Inferior parietal cortex (tissue), 1 donor: ENCODE measurements at regions not wholly inside any gene's neighbourhood (a gene's known extent, or its start where the extent isn't known, plus 50 kb on each side); places are given as distances from the start of the nearest gene placed in this dataset.
"Not testable (repeated sequence)": the region's sequence is repeated elsewhere in the genome, so short reads cannot be mapped to it uniquely, and the experiment has no call there.

Source experiments
- DNase-seq: peaks from one replicate; pipeline ENCODE4 v3.0.0-alpha.2; 2016; ENCODE audit errors: extremely low spot score

DNA sequence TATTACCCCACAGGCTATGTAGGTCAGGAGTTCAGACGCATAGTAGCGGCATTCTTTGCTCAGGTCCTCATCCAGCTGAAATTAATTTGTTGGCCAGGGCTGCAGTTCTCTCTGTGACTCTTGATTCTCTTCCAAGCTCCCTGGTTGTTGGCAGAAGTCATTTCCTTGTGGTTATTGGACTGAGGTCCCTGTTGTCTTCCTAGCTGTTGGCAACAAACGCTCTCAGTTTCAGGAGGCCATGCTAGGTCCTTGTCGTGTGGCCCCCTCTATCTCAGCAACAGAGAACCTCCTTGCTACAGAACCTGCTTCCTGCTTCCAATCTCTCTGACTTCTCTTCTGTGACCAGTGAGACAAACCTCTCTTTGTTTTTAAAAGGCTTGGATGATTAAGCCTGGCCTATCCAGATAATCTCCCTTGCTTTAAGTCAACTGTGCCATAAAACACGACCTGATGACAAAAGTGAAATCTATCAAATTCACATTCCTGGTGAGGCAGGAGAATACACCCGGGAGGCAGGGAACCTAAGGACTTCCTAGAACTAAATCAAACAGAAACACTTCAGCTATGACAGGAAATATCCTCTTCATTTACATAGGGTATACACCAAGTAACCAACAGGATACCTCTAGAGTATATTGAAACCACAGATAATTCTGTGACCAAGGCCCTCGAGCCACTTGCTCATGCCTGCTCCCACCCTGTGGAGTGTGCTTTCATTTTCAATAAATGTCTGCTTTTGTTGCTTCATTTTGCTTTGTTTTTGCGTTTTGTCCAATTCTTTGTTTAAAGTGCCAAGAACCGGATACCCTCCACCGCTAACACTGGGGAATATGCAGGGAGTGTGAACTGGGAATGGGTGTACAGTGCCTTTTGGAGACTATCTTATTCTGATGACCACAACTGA lies 196.0 kb downstream of the BTBD3 start:
- peak; percentile 24 for DNase-seq

DNA sequence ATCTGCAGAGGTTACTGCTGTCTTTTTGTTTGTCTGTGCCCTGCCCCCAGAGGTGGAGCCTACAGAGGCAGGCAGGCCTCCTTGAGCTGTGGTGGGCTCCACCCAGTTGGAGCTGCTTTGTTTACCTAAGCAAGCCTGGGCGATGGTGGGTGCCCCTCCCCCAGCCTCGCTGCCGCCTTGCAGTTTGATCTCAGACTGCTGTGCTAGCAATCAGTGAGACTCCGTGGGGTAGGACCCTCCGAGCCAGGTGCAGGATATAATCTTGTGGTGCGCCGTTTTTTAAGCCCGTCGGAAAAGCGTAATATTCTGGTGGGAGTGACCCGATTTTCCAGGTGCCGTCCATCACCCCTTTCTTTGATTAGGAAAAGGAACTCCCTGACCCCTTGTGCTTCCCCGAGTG lies 211.4 kb downstream of the BTBD3 start:
- not testable (repeated sequence) for DNase-seq

DNA sequence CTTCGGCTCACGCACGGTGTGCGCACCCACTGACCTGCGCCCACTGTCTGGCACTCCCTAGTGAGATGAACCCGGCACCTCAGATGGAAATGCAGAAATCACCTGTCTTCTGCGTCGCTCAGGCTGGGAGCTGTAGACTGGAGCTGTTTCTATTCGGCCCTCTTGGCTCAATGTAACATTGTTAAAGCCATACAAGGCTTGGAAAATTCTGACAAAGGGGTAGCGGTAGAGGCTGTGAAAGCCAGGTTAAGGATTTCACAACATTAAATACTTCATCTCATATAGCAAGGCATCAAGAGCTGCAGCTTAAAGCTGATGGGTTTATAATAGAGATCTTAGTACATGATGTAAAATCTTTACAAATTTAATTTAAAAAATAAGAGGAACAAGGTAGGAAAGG lies 211.8 kb downstream of the BTBD3 start:
- DNase-seq: not testable (repeated sequence)

DNA sequence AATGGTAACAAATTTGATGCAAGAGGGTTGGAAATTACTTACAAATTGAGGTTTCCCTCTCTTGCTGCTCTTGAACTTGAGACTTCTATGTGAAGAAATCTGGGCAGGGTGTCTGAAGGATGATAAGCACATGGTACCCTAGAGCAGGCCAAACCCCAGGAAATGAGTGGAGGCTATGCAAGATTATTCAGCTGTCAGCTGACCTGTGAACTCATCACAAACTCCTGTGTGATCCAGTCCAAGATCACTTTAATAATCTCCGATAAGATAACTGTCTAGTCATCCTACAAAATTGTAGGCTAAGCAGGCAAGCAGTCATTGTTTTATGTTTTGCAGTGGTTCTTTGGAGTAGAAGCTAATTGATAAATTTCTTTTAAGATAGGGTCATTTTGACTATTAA lies 213.1 kb downstream of the BTBD3 start:
- no peak for DNase-seq

DNA sequence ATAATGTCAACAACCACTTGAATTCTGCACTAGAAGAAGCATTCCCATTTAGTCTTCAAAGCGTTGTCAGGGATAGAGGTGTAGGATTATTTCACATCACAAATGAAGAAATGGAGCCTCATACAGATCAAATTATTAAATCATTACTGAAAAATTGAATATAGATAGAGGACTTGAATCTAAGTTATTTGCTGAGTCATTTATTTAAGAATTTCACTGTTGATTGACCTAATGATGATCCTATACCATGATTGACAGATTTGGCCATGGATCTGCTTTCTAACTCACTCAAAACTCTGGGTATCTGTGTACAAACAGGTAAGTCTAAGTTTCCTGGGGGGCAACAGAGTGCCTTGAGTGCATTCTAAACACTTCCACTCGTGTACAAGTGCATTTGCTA lies 215.9 kb downstream of the BTBD3 start:
- no peak for DNase-seq

DNA sequence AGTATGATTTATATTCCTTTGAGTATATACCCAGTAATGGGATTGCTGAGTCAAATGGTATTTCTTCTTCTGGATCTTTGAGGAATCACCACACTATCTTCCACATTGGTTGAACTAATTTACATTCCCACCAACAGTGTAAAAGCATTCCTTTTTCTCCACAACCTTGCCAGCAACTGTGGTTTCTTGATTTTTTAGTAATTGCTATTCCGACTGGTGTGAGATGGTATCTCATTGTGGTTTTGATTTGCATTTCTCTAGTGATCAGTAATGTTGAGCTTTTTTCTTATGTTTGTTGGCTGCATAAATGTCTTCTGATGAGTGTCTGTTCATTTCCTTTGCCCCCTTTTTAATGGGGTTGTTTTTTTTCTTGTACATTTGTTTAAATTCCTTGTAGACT lies 228.3 kb downstream of the BTBD3 start:
- DNase-seq: not testable (repeated sequence)

DNA sequence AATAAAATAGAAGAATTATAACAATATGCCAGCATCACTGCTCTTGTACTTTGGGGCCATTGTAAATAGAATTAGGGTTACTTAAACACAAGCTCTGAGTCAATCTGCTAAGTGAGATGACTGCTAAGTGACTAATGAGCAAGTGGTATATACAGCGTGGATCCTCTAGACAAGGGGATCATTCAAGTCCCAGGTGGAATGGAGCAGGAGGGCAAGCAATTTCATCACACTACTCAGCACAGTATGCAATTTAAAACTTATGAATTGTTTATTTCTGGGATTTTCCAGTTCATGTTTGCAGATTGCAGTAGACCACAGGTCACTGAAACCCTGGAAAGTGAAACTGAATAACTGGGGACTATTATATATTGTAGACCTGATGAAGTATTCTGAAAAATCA lies 235.3 kb downstream of the BTBD3 start:
- DNase-seq: no peak

DNA sequence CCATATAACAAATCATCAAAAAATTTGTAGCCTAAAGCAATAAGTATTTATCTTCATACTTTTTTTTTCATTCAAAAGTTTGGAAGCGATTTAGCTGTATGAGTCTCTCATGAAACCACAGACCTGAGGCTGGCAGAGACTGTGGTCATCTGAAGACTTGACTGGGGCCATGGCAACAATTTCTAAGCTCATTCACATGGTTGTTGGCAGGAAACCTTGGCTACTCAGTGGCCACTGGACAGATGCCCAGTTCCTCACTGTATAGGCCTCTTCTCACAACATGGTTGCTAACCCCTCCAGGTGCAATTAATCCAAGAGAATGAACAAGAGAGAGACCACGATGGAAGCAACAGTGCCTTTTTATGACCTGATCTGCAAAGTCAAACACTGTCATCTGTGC lies 235.9 kb downstream of the BTBD3 start:
- no peak for DNase-seq

DNA sequence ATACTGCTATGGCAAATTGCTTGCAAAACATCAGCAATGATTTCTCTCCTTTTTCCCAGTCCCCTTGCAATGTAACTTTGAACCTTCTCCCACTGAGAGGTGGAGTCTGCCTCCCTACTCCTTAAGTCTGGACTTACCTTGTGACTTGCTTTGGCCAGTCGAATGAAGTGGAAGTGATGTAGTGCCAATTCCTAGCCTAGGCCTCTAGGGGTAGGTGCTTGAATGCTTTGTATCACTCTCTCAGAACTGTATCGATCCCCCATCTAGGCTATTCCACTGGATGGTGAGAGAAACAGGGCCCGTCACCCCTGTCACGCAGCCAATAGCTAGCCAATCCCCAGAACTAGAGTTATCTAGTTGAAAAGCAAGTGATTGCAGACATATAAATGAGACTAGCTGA lies 238.6 kb downstream of the BTBD3 start:
- no peak for DNase-seq

DNA sequence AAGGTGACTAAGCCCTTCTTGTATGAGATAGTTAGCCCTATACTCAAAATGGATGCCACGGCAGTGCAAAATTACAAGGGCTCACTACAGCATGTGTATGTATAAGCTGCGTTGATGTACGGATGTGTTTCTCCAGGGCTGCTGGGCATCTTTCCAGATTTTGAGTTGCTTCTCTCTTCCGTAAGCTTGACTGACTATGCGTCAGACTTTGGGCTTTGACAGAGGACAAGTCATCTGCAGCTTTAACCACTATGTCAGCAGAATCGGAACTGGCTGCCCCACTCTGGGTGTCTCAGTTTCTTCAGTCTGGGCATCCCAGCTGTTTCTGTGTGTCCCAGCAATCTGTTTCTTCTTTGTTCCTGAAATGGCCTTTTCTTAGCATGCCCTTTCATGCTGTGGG lies 241.6 kb downstream of the BTBD3 start:
- no peak for DNase-seq

DNA sequence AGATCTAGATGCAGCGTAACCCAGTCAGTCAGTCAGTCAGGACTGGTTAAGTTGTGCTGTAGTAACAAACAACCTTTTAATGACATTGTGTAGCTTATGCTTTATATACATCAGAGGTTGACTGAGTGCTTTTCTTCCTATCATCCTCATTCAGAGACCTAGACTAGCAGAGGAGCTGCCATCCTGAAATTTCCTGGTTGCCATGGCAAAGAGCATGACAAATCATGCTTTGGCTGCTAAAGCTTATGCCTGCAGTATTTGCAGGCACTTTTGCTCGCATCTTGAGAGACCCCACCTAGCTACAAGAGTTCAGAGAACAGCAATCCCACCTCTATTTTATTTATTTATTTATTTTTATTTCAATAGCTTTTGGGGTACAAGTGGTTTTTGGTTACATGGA lies 244.0 kb downstream of the BTBD3 start:
- DNase-seq: no peak

DNA sequence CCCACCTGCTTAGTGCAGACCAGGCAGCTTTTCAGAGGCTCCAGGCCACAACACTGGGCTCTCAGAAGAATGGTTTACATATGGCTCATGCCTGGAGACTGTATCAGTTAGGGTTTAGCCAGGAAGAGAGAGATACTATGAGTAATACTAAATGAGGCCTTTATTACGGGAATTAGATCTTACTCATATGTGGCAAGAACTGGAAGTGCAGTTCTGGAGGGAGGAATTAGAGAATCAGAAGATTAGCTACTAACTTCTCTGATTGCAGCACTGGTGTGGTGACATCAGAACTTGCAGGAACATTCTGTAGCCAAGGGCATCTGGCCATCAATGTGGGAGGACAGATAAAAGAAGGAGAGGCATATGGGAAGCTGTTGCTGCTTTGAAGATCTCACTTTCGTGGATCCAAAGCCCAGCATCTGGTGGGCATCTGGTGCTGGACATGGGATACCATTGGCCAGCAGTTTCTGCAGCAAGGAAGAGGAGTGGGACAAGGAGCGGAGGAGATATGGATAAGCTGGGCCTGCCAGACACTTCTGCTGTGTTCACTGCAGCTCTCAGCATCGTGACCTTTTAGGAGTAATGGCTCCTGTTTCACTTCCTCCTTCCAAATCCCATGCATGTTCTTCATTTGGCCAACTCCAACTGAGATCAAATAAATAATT lies 248.5 kb downstream of the BTBD3 start:
- DNase-seq: no peak

DNA sequence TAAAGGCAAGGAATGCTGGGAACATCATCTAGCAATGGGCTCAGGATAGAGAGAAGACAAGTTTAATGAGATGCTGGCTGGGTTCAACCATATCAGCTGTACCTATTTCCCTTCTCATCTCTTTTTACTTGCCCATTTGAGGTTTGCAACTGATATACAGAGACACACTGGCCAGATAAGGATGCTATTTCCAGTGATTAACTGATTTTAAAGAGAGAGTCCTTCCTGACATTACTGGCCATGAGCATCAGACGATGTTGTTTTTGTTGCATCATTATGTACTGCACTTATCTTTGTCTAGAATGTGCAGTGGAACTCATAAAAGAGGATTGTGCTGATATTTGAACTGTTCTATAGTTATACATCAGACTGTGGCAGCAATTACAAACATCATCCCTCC lies 252.7 kb downstream of the BTBD3 start:
- DNase-seq: no peak

DNA sequence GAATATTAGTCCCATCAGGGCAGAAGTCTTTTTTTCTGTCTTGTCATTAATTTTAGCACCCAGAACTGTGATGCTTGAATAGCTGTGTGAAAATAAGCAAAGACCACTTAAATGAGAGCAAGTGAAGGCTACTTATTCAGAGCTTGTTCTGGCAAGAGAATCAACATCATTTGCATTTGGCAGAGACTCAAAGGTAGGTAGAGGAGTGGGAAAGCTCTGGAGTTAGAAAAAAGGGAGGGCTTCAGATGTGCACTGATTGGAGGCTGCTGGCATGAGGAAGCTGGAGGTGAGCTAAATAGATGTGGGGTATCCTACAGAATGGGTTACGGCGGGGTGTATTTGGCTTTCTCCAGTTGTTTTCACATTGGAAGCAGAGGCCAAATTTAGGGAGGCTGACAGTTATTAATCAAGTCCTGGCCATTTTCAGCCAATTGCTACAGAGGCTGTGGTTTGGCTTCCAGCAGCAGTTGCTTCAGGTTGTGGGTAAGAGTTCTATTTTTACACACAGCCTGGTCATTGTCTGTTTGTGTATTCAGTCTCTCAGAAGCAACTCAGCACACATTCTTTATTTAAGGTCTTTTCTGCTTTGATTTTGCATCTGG lies 254.3 kb downstream of the BTBD3 start:
- no peak for DNase-seq

DNA sequence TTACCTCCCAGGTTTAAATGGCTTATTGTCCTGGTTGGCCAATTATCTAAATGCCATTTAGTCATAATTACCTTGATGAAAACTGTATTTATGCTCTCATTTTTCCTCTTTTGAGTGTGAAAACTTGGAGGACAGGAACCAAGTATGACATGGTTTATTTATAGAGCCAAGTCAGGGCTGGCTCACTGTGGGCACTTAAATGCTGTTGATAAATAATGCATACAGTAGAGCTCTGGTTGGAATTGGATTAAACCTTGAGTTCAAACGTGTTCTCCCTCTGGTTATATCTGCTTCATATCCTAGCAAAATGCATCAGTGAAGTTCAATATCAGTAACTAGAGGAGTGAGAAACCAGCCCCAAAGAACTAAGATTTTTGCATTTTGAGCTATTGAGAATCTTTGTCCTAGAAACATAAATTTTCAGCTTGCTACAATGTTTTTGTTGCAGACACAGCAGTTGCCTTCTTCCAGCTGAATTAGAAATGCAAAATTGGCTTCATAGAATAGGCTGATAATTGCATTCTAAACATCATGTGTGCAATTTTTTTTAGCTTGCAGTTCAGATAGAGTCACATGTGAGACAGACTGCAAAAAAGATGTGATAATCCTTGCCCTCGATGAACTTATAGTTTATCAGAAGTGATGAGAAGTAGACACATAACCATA lies 255.8 kb downstream of the BTBD3 start:
- no peak for DNase-seq

DNA sequence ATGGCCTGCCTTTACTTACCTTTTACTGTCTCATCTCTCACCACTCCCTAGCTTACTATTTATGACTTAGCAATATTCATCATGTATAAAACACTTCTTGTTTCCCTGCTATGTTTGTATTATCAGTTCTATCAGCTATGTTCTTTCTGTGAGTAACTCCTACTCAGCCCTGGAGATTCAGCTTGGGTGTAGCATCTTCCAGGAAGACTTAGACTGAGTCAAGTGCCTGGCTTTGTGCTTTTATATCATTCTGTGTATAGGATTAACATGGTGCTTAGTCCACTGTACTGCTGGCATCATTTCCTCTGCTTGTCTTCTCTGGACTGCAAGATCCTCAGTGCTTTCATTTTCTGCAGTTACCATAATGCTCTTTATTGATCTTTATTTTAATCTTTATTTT lies 257.8 kb downstream of the BTBD3 start:
- no peak for DNase-seq

DNA sequence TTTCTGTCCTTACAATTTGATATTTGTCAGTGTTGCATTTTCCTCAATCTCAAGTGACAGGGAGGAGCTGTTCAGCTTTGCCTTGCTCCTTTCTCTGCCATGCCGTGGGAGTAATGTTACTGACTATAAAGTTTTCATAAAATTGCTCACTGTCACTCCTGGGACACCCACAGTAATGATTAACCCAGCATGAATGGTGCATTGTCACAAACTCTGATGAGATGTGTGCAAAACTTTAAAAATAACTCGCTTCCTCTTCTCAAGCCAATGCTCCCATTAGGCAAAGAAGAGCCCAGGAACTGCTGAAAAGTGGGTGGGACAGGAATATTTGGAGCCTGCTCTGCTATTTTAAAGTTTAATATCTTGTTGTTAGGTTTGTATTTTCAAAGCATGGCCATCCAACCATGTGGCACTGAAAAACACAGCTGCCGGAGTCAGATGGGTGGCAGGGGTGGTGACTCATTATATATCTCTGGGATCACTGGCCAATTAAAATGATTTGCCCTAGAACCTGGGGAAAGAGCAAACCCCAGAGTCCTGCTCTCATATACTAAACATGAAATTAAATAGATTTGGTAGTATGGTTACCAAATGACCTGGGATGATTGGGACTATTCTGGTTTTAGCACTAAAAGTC lies 260.1 kb downstream of the BTBD3 start:
- no peak for DNase-seq

DNA sequence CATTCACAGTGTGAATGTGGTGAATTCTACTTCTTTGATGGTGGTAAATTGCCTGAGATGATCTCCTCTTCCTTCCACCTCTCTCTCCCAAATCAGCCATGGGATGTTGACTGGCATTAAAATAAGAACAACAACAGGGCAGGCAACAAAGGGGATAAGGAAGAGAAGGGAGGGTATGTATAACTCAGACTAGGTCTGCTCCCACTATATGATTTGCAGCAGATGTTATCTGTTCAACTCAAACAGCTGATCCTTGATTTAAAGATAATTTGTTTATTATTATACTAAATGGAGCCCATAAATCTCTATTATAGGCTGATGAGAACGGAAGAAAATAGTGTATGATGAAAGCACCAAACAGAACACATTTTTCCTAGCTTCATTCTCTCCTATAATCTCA lies 262.0 kb downstream of the BTBD3 start:
- DNase-seq: no peak

DNA sequence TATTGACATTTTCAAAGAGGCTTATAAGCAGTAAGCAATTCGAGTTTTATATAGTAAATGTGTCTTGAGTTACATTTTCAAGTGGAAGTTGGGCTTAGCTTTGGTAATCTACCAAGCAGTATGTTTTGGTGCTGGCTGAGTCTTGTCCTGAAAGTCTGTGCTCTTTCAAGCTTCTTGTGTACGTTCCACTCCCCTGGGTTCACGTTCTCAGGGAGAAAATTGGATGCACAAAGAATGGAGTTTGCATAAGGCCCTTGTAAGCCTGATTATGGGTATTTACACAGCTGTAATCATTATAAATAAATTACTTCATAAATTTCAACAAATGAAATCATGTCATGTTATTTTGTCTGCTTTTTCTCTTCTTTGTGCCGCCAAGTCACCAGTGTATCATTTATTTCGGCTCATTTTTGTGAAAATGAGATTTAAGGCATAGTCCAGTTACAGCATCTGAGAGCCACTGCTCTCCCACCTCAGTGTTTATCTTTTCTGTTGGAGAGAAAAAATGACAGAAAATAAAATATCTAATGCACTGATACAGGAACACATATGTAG lies 262.5 kb downstream of the BTBD3 start:
- DNase-seq: no peak

DNA sequence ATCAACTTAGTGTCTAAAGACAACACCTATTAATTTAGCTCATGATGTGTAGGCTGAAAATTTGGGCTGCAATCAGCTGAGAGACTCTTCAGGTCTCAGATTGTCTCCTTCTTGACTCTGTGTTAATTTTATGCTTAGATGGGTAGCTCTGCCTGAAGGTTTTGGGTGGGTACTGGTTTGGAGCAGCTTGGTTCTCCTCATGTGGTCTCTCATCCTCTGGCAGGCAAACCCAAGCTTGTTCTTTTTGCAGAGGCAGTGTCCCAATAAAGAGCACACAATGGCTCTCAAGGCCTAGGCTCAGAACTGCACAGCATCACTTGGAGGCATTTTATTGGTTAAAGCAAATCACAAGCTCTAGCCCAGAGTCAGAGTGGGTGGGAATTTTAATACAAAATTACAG lies 280.6 kb downstream of the BTBD3 start:
- no peak for DNase-seq

DNA sequence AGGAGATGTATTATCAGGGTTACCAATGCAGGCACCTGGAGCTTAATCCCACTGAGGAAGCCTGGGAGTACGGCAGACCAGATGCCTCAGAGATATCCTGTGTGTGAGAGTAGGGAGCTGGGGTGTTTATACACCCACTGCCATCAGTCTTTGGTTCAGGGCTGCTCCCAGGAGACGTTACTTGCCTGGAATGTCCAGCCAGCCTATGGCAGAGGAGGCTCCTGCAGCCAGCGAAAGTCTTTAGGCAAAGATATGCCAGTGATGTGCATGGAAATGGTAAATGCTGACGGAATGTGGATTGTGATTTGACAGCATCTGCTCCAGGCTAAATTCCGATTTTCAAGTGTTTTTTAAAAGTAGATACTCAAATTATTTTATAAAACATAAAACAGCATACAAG lies 282.0 kb downstream of the BTBD3 start:
- no peak for DNase-seq
